IMR-90 (cell line): ENCODE measurements at regions not wholly inside any gene's neighbourhood (a gene's known extent, or its start where the extent isn't known, plus 50 kb on each side); places are given as distances from the start of the nearest gene placed in this dataset.

Experiments
- ATAC-seq: fragments of 200-7000 bp; cut with Tn5 transposase; 2 replicates; pipeline ENCODE4 v1.9.1; 2020; ENCODE audit warnings: low read depth, mild to moderate bottlenecking, moderate library complexity
- BruUV-seq: library from RNA; stranded (reverse); fragments of 400-500 nt; replicated peaks from 2 replicates; lab custom pipeline; 2021; lab: Mats Ljungman, UMichigan
- CTCF ChIA-PET: fragments of 300-600 bp; formaldehyde crosslinking; extraction: SDS; loops from one replicate; lab custom pipeline; 2021; ENCODE audit warnings: antibody characterized with exemption; lab: Yijun Ruan, JAX
- POLR2A ChIA-PET: fragments of 300-600 bp; sonication (Branson Sonifier 250); formaldehyde crosslinking; loops from one replicate; lab custom pipeline; 2022; ENCODE audit warnings: antibody characterized with exemption; ENCODE audit not compliant: unreplicated experiment; lab: Charles Lee
- DNase-seq: peaks from one replicate; pipeline ENCODE4 v3.0.0; 2013
- H2AFZ ChIP-seq: replicated peaks from 2 replicates; pipeline ENCODE3; 2013; ENCODE audit warnings: low read length, mild to moderate bottlenecking; ENCODE audit not compliant: poor library complexity
- H2AK5ac ChIP-seq: 2 replicates; pipeline ENCODE4 v1.6.1; 2013; ENCODE audit warnings: low read depth, low read length, inconsistent platforms
- H2AK9ac ChIP-seq: replicated peaks from 2 replicates; pipeline ENCODE3; 2013; ENCODE audit warnings: mild to moderate bottlenecking, low read depth, low read length, moderate library complexity; ENCODE audit not compliant: poor library complexity
- H2BK120ac ChIP-seq: 2 replicates; pipeline ENCODE4 v1.6.1; 2013; ENCODE audit warnings: low read depth, low read length, inconsistent platforms
- H2BK15ac ChIP-seq: 3 replicates; pipeline ENCODE4 v1.6.1; 2013; ENCODE audit warnings: low read depth, low read length, inconsistent platforms
- H2BK20ac ChIP-seq: 2 replicates; pipeline ENCODE4 v1.6.1; 2013; ENCODE audit warnings: low read depth, mild to moderate bottlenecking, inconsistent platforms, low read length, moderate library complexity
- H2BK5ac ChIP-seq: 2 replicates; pipeline ENCODE4 v1.6.1; 2013; ENCODE audit warnings: mild to moderate bottlenecking, low read depth, low read length, inconsistent platforms; ENCODE audit not compliant: poor library complexity, severe bottlenecking
- H3K14ac ChIP-seq: replicated peaks from 2 replicates; pipeline ENCODE4 v1.6.1; 2013; ENCODE audit warnings: low read depth, low read length, inconsistent platforms
- H3K18ac ChIP-seq: 2 replicates; pipeline ENCODE4 v1.6.1; 2013; ENCODE audit warnings: low read depth, low read length, control low read depth
- H3K23ac ChIP-seq: 2 replicates; pipeline ENCODE4 v1.6.1; 2013; ENCODE audit warnings: low read depth, low read length, inconsistent platforms
- H3K27ac ChIP-seq: 2 replicates; pipeline ENCODE4 v1.5.1; 2013; ENCODE audit warnings: mild to moderate bottlenecking, control low read depth, low read length; ENCODE audit not compliant: insufficient read depth
- H3K27me3 ChIP-seq: 2 replicates; pipeline ENCODE4 v1.6.1; 2013; ENCODE audit warnings: low read length; ENCODE audit not compliant: control insufficient read depth, insufficient read depth
- H3K36me3 ChIP-seq: 2 replicates; pipeline ENCODE4 v1.6.1; 2013; ENCODE audit warnings: low read length, mixed read lengths; ENCODE audit not compliant: control insufficient read depth, insufficient read depth
- H3K4ac ChIP-seq: 2 replicates; pipeline ENCODE4 v1.6.1; 2013; ENCODE audit warnings: low read depth, low read length, inconsistent platforms
- H3K4me1 ChIP-seq: 2 replicates; pipeline ENCODE4 v1.6.1; 2013; ENCODE audit warnings: low read length, mixed read lengths; ENCODE audit not compliant: control insufficient read depth, insufficient read depth
- H3K4me2 ChIP-seq: 2 replicates; pipeline ENCODE4 v1.6.1; 2013; ENCODE audit warnings: low read depth, mild to moderate bottlenecking, control low read depth, low read length, moderate library complexity
- H3K4me3 ChIP-seq: 2 replicates; pipeline ENCODE4 v1.5.1; 2013; ENCODE audit warnings: low read depth, mild to moderate bottlenecking, control low read depth, low read length, moderate library complexity; ENCODE audit not compliant: insufficient read depth
- H3K56ac ChIP-seq: 2 replicates; pipeline ENCODE4 v1.6.1; 2013; ENCODE audit warnings: low read length, inconsistent platforms; ENCODE audit not compliant: insufficient read depth; ENCODE audit errors: extremely low read depth
- H3K79me1 ChIP-seq, 2 experiments: 2 replicates each; pipeline ENCODE4 v1.6.1; 2013; ENCODE audit warnings: low read length in 2 of 2, inconsistent platforms in 1 of 2, low read depth in 1 of 2
- H3K9ac ChIP-seq: 2 replicates; pipeline ENCODE4 v1.6.1; 2013; ENCODE audit warnings: low read depth, low read length, control low read depth
- H3K9me1 ChIP-seq: 2 replicates; pipeline ENCODE4 v1.6.1; 2013; ENCODE audit warnings: low read length, inconsistent platforms; ENCODE audit not compliant: insufficient read depth
- H3K9me3 ChIP-seq: 2 replicates; pipeline ENCODE4 v1.6.1; 2013; ENCODE audit warnings: low read length; ENCODE audit not compliant: control insufficient read depth, insufficient read depth
- H4K20me1 ChIP-seq: 2 replicates; pipeline ENCODE4 v1.6.1; 2013; ENCODE audit warnings: low read length, inconsistent platforms; ENCODE audit not compliant: insufficient read depth
- H4K5ac ChIP-seq: 2 replicates; pipeline ENCODE4 v1.6.1; 2013; ENCODE audit warnings: mild to moderate bottlenecking, low read depth, low read length, control low read depth
- H4K8ac ChIP-seq, 2 experiments: 2 replicates each; pipeline ENCODE4 v1.6.1; 2013; ENCODE audit warnings: low read depth in 2 of 2, low read length in 2 of 2, control low read depth in 1 of 2, inconsistent platforms in 1 of 2
- H4K91ac ChIP-seq: 2 replicates; pipeline ENCODE4 v1.6.1; 2013; ENCODE audit warnings: low read depth, low read length, inconsistent platforms; ENCODE audit not compliant: insufficient read depth
- BHLHE40 ChIP-seq: fragments of 150-350 bp; IDR thresholded peaks from 2 replicates; pipeline ENCODE4 v1.6.1; 2016; ENCODE audit warnings: mild to moderate bottlenecking, low read depth, low read length
- CTCF ChIP-seq: conservative IDR thresholded peaks from 2 replicates; pipeline ENCODE4 v1.5.1; 2012; ENCODE audit warnings: mild to moderate bottlenecking, low read depth, low read length, improper control_type of control experiment
- MXI1 ChIP-seq: IDR thresholded peaks from 2 replicates; pipeline ENCODE4 v1.6.1; 2012; ENCODE audit warnings: low read depth, mild to moderate bottlenecking, low read length, moderate library complexity, borderline replicate concordance
- NFE2L2 ChIP-seq: fragments of 150-350 bp; IDR thresholded peaks from 2 replicates; pipeline ENCODE4 v1.6.1; 2016; ENCODE audit warnings: low read depth, mild to moderate bottlenecking, low read length
- RCOR1 ChIP-seq: IDR thresholded peaks from 2 replicates; pipeline ENCODE4 v1.6.1; 2012; ENCODE audit warnings: mild to moderate bottlenecking, low read length, improper control_type of control experiment; ENCODE audit not compliant: insufficient replicate concordance
- RFX5 ChIP-seq: IDR thresholded peaks from 2 replicates; pipeline ENCODE4 v1.8.0; 2012; ENCODE audit warnings: low read depth, mild to moderate bottlenecking, low read length, moderate library complexity
- WGBS, 2 experiments: methylation state at CpG; one replicate each; pipeline versions ENCODE4 v1.1.5 to v1.1.7; 2013; ENCODE audit warnings: missing lambda C conversion rate in 2 of 2; ENCODE audit not compliant: insufficient read length in 1 of 2; ENCODE audit errors: extremely low coverage in 2 of 2; 5-methylcytosine and 5-hydroxymethylcytosine counted together
- dilution Hi-C: fragments of 300-500 bp; cut with HindIII; formaldehyde crosslinking; loops from one replicate; pipeline ENCODE4 v1.14.3; 2018; ENCODE audit warnings: low sequenced_read_pairs; ENCODE audit not compliant: unreplicated experiment
- in situ Hi-C: fragments of 300-500 bp; cut with MboI; formaldehyde crosslinking; loops from 3 replicates; pipeline ENCODE4 v1.14.3; 2019; ENCODE audit warnings: low sequenced_read_pairs, inconsistent platforms, mixed read lengths
- intact Hi-C: fragments of 100-400 bp; cut with micrococcal nuclease; formaldehyde crosslinking; loops from 2 replicates; pipeline ENCODE4 v1.10.0; 2022

DNA sequence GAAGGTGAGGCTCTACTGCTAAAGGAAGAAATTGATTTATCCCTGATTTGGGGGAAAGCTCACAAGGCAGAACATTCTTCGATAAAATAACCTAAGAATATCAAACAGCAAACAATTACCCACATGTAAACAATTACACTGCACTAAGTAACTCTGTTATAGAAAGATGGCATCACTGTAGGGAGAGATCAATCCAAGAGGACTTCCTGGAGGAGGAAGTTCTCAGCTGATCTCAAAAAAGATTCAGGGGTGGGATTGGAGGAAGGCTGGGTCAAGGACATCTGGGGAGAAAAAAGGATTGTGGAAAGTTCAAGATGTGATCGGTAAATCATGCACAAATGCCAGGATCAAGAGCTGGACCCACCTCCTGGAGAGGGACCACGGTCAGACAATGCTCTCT, 361.0 kb upstream of the SULF2 start:
- CTCF ChIA-PET = no interaction called here
- no TSS peak for BruUV-seq
- in situ Hi-C loops = no loop called here

More for the DNA sequence above, 361.0 kb upstream of the SULF2 start:
- Histone ChIP-seq H3K23ac (no peak overlapping the region), H3K4me2 (no peak overlapping the region), H3K4me3 (no peak overlapping the region), H3K36me3 (no peaks in the 10 kb centered on the region), H2BK20ac (no peak overlapping the region), H3K56ac (no peak overlapping the region), H2BK15ac (no peak overlapping the region), H3K18ac (no peak overlapping the region), H4K91ac (no peak overlapping the region), H2BK5ac (no peak overlapping the region), H2AK5ac (no peak overlapping the region), H3K9ac (no peak overlapping the region), H3K4me1 (no peaks in the 10 kb centered on the region), H3K4ac (no peak overlapping the region), H3K9me1 (no peaks in the 10 kb centered on the region), H3K79me1 (no peaks in the 10 kb centered on the region), H2AK9ac (no peak overlapping the region), H3K14ac (no peak overlapping the region), H3K27me3 (peaks cover 2% of the 10 kb centered on the region; the same call in 1 of the 2 replicates), H3K9me3 (peaks cover 6% of the 10 kb centered on the region; the same call in 1 of the 2 replicates), H4K8ac (no peak overlapping the region), H2AFZ (no peak overlapping the region), H4K20me1 (no peaks in the 10 kb centered on the region), H2BK120ac (no peak overlapping the region), H3K27ac (no peak overlapping the region), H4K5ac (no peak overlapping the region)
- ATAC-seq (no peak), DNase-seq (no peak)
- POLR2A ChIA-PET = no interaction called here
- intact Hi-C loops (no loop called here), dilution Hi-C loops (no loop called here)
- 58% methylated on average over 2 of the region's 3 CpGs; no CpG with 5 or more reads in 1 of the 2 experiments for WGBS, 2 experiments
- TF ChIP-seq RCOR1 (no peak), MXI1 (no peak), CTCF (no peak), RFX5 (no peak), NFE2L2 (no peak), BHLHE40 (no peak)
